GM23338 (cell line): ENCODE measurements at regions not wholly inside any gene's neighbourhood (a gene's known extent, or its start where the extent isn't known, plus 50 kb on each side); places are given as distances from the start of the nearest gene placed in this dataset.

Source experiments
- ATAC-seq: fragments of 200-7000 bp; cut with Tn5 transposase; 3 replicates; pipeline ENCODE4 v1.9.1; 2020
- DNase-seq: peaks from one replicate; pipeline ENCODE4 v3.0.0-alpha.2; 2015; ENCODE audit warnings: low spot score
- H2AFZ ChIP-seq: fragments of 200-600 bp; sonication (generic); 2 replicates; pipeline ENCODE4 v1.8.0; 2016; ENCODE audit warnings: antibody characterized with exemption, mild to moderate bottlenecking, moderate library complexity
- H3F3A ChIP-seq: fragments of 200-600 bp; sonication (generic); replicated peaks from 2 replicates; pipeline ENCODE4 v1.8.0; 2017; ENCODE audit warnings: antibody characterized with exemption, mixed run types, low read depth
- H3K27ac ChIP-seq: fragments of 200-600 bp; sonication (generic); 2 replicates; pipeline ENCODE4 v1.6.1; 2016; ENCODE audit warnings: low read depth
- H3K27me3 ChIP-seq: fragments of 200-600 bp; sonication (generic); 2 replicates; pipeline ENCODE4 v1.8.0; 2016; ENCODE audit warnings: mild to moderate bottlenecking, mixed run types, moderate library complexity; ENCODE audit not compliant: insufficient read depth
- H3K36me3 ChIP-seq: fragments of 200-600 bp; sonication (generic); 2 replicates; pipeline ENCODE4 v1.8.0; 2016; ENCODE audit warnings: mild to moderate bottlenecking; ENCODE audit not compliant: insufficient read depth
- H3K4me1 ChIP-seq: fragments of 200-600 bp; sonication (generic); 2 replicates; pipeline ENCODE4 v1.8.0; 2016; ENCODE audit warnings: mild to moderate bottlenecking, moderate library complexity; ENCODE audit not compliant: insufficient read depth
- H3K4me2 ChIP-seq: fragments of 200-600 bp; sonication (generic); 2 replicates; pipeline ENCODE4 v1.7.1; 2017; ENCODE audit warnings: mixed run types
- H3K4me3 ChIP-seq: fragments of 200-600 bp; sonication (generic); 2 replicates; pipeline ENCODE4 v1.6.1; 2016; ENCODE audit warnings: mixed run types
- H3K79me2 ChIP-seq: fragments of 200-600 bp; sonication (generic); replicated peaks from 2 replicates; pipeline ENCODE4 v1.8.0; 2017; ENCODE audit warnings: mild to moderate bottlenecking; ENCODE audit not compliant: insufficient read depth
- H3K9me2 ChIP-seq: fragments of 200-600 bp; sonication (generic); 2 replicates; pipeline ENCODE4 v1.8.0; 2017; ENCODE audit not compliant: insufficient read depth
- H4K20me1 ChIP-seq: fragments of 200-600 bp; sonication (generic); replicated peaks from 2 replicates; pipeline ENCODE4 v1.8.0; 2017; ENCODE audit warnings: mild to moderate bottlenecking; ENCODE audit not compliant: insufficient read depth
- H3K27ac Mint-ChIP-seq: 2 replicates; pipeline ENCODE4 v1.8.0; 2020; ENCODE audit warnings: inconsistent platforms, mild to moderate bottlenecking, moderate library complexity, mixed read lengths
- H3K27me3 Mint-ChIP-seq: 3 replicates; pipeline ENCODE4 v1.8.0; 2022; ENCODE audit warnings: low read depth, mild to moderate bottlenecking, moderate library complexity, mixed read lengths, inconsistent platforms; ENCODE audit not compliant: insufficient read depth, poor library complexity
- H3K36me3 Mint-ChIP-seq: 3 replicates; pipeline ENCODE4 v1.8.0; 2021; ENCODE audit warnings: low read depth, mild to moderate bottlenecking, inconsistent platforms, moderate library complexity, mixed read lengths
- H3K4me1 Mint-ChIP-seq: 3 replicates; pipeline ENCODE4 v1.8.0; 2020; ENCODE audit warnings: mild to moderate bottlenecking, inconsistent platforms, mixed read lengths
- H3K4me3 Mint-ChIP-seq: 3 replicates; pipeline ENCODE4 v1.8.0; 2021; ENCODE audit warnings: moderate library complexity, mild to moderate bottlenecking, inconsistent platforms, mixed read lengths
- H3K9me3 Mint-ChIP-seq: 3 replicates; pipeline ENCODE4 v1.8.0; 2020; ENCODE audit warnings: moderate library complexity, mild to moderate bottlenecking, inconsistent platforms, mixed read lengths
- CREB1 ChIP-seq: fragments of 250-450 bp; sonication (Bioruptor Pico); IDR thresholded peaks from 2 replicates; pipeline ENCODE4 v1.5.0; 2020; ENCODE audit warnings: low read depth, mild to moderate bottlenecking, moderate library complexity
- ETS1 ChIP-seq: IDR thresholded peaks from 2 replicates; pipeline ENCODE4 v1.6.1; 2016; ENCODE audit warnings: antibody characterized with exemption
- EZH2phosphoT487 ChIP-seq: fragments of 200-600 bp; sonication (generic); IDR thresholded peaks from one replicate; pipeline ENCODE4 v1.8.1; 2018; ENCODE audit warnings: antibody characterized with exemption; ENCODE audit not compliant: unreplicated experiment
- JUNB ChIP-seq: IDR thresholded peaks from one replicate; pipeline ENCODE4 v1.6.1; 2016; ENCODE audit warnings: antibody characterized with exemption; ENCODE audit not compliant: unreplicated experiment
- NANOG ChIP-seq: IDR thresholded peaks from 2 replicates; pipeline ENCODE4 v1.6.1; 2016; ENCODE audit warnings: antibody characterized with exemption, borderline replicate concordance
- POLR2AphosphoS5 ChIP-seq: IDR thresholded peaks from 2 replicates; pipeline ENCODE4 v1.6.1; 2016; ENCODE audit warnings: antibody characterized with exemption, low read depth
- REST ChIP-seq: IDR thresholded peaks from one replicate; pipeline ENCODE4 v1.6.1; 2018; ENCODE audit warnings: antibody characterized with exemption; ENCODE audit not compliant: unreplicated experiment
- STAT1 ChIP-seq: IDR thresholded peaks from one replicate; pipeline ENCODE4 v1.6.1; 2016; ENCODE audit warnings: antibody characterized with exemption; ENCODE audit not compliant: unreplicated experiment
- ZNF114 ChIP-seq: fragments of 250-450 bp; sonication (Bioruptor Pico); IDR thresholded peaks from 2 replicates; pipeline ENCODE4 v1.5.0; 2020; ENCODE audit warnings: mild to moderate bottlenecking, moderate library complexity
- ZNF331 ChIP-seq: fragments of 250-450 bp; sonication (Bioruptor Pico); IDR thresholded peaks from 2 replicates; pipeline ENCODE4 v1.5.0; 2020; ENCODE audit warnings: low read depth, mild to moderate bottlenecking, moderate library complexity
- ZNF462 ChIP-seq: fragments of 250-450 bp; sonication (Bioruptor Pico); IDR thresholded peaks from 2 replicates; pipeline ENCODE4 v1.5.0; 2020; ENCODE audit warnings: mild to moderate bottlenecking, moderate library complexity

DNA sequence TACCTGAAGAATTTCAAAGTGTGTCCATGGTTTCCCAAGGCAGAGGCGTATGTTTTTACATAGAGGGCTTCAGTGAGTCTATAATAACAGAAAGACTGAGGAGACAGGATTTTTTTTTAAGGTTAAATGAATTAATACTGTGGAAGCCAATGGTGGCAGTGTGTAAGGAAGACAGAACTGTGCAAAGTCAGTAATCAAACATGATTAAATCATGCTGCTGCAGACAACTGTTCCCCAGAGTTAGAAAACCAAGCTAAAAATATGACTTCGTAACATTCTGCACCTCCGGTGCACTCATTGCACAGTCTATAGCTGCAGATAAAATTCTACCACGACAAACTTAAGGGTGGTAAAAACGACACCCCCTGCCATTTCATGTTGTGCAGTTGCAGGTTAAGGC, 309.6 kb upstream of the TRIB2 start (continued):
- no peak for TF ChIP-seq REST

DNA sequence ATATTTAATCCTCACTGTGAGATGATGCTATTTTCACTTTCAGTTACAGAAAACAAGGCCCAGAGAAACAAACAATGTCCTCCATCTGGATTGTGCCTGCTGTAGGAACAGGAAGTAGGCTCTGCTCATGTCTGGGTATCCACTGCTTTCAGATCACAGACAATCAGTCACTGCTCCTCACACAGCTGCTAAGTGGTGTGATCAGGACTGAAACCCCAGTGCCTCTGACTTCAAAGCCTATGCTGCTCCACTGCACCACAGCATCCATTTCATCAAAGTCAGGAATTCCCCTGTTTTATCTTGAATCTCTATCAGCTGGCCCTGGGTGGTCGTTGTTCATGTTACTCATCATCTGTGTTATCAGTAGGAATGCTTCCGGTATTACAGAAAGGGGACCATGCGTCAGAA, 303.8 kb upstream of the TRIB2 start:
- no peaks in the 10 kb centered on the region for H3K27me3 Mint-ChIP-seq
- H3K9me3 Mint-ChIP-seq = peaks cover 20% of the 10 kb centered on the region; the same call in 2 of the 3 replicates
- ATAC-seq (no peak), DNase-seq (no peak)
- H3K27me3 ChIP-seq = no peaks in the 10 kb centered on the region
- H3K9me2 ChIP-seq = peaks cover 16% of the 10 kb centered on the region
- no peaks in the 10 kb centered on the region for H3K4me1 Mint-ChIP-seq
- H3K79me2 ChIP-seq = no peaks in the 10 kb centered on the region
- no peak overlapping the region for H3K4me3 ChIP-seq
- no peak overlapping the region for H3K4me2 ChIP-seq
- H3K36me3 ChIP-seq = no peaks in the 10 kb centered on the region
- no peak overlapping the region for H3K4me3 Mint-ChIP-seq
- no peaks in the 10 kb centered on the region for H3K4me1 ChIP-seq
- no peak overlapping the region for H3K27ac Mint-ChIP-seq
- no peaks in the 10 kb centered on the region for H3F3A ChIP-seq
- H3K27ac ChIP-seq = no peak overlapping the region
- H3K36me3 Mint-ChIP-seq = peaks cover 5% of the 10 kb centered on the region; the same call in 2 of the 3 replicates
- no peak overlapping the region for H2AFZ ChIP-seq
- H4K20me1 ChIP-seq = no peaks in the 10 kb centered on the region
- TF ChIP-seq CREB1 = no peak
- TF ChIP-seq REST = no peak
- TF ChIP-seq ZNF114 = no peak
- TF ChIP-seq ZNF331 (CRISPR knock-in tag) = no peak
- no peak for TF ChIP-seq EZH2phosphoT487
- TF ChIP-seq JUNB = no peak
- no peak for TF ChIP-seq ZNF462 (CRISPR knock-in tag)
- TF ChIP-seq STAT1 = no peak
- TF ChIP-seq ETS1 = no peak
- no peak for TF ChIP-seq NANOG
- no peak for TF ChIP-seq POLR2AphosphoS5
